ENCODE measurements at regions not wholly inside any gene's neighbourhood (a gene's known extent, or its start where the extent isn't known, plus 50 kb on each side); places are given as distances from the start of the nearest gene placed in this dataset.

GRCh38 chr5:25453500-25453899 is 808.7 kb upstream of the CDH10 start:
- no peak for TF ChIP-seq POLR2AphosphoS5 (IDR thresholded peaks at IDR 0.05)
- no peak for TF ChIP-seq CTCF (IDR thresholded peaks at IDR 0.05)
- no peak for TF ChIP-seq EP300 (IDR thresholded peaks at IDR 0.05)
